ENCODE measurements at regions not wholly inside any gene's neighbourhood (a gene's known extent, or its start where the extent isn't known, plus 50 kb on each side); places are given as distances from the start of the nearest gene placed in this dataset.
"Not testable (repeated sequence)": the region's sequence is repeated elsewhere in the genome, so short reads cannot be mapped to it uniquely, and the experiment has no call there.

DNA sequence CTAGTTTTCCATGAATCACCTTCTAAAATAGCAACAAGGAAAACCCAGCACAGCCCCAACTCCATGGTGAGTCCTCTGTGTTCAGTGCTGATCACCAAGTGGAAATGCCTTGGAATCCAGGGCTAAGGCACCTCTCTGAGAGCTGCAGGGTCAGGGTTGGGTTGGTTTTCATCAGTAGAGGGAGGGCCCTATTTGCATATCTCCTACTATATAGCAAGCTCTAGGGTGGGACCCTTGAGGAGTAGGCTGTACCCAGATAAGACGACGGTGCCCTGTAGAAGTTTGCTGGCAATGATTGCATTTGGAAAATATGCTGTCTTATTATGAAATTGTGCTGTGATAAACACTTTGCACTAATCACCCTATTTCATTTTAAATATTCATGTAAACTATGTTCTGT, 1011.8 kb downstream of the TMEM121 start:
- DNase-seq (ENCODE audit: low read depth) = no peak
- no peak overlapping the region for H3K4me3 ChIP-seq (ENCODE audit: low read depth, low read length)
- TF ChIP-seq, protein P1, sequence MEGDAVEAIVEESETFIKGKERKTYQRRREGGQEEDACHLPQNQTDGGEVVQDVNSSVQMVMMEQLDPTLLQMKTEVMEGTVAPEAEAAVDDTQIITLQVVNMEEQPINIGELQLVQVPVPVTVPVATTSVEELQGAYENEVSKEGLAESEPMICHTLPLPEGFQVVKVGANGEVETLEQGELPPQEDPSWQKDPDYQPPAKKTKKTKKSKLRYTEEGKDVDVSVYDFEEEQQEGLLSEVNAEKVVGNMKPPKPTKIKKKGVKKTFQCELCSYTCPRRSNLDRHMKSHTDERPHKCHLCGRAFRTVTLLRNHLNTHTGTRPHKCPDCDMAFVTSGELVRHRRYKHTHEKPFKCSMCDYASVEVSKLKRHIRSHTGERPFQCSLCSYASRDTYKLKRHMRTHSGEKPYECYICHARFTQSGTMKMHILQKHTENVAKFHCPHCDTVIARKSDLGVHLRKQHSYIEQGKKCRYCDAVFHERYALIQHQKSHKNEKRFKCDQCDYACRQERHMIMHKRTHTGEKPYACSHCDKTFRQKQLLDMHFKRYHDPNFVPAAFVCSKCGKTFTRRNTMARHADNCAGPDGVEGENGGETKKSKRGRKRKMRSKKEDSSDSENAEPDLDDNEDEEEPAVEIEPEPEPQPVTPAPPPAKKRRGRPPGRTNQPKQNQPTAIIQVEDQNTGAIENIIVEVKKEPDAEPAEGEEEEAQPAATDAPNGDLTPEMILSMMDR (IDR thresholded peaks at IDR 0.05; ENCODE audit: insufficient read depth, low read length) = no peak

DNA sequence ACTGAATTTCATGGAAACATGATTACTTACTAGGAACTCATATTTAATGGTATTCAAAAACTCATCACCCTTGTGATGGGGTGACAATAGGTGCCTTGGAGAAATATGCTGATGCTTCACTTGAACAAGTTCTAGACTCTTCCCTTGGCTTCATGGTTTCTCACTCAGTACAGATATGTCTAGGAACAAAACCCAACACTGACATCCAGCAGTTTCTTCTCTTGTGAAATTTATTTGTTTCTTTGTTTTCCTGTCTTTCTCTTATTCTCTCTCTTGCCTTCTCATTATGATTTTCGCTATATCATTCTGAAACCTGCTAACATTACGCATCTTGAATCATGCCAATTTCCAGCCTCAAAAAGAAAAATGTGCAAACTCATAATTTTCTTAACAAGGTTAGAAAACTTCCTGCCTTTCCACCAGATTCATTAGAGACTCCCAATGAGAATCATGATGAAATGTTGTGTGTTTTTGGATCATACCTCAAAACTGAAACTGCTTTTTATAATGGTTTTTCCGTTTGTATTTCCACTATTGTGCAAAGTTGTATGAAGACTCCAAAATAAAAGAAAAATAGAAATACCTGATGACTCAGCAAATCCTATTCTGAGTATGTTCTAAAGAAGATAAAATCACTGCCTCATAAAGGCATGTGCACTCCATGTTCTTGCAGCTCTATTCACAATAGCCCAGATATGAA, 1021.5 kb downstream of the TMEM121 start:
- TF ChIP-seq, protein P1 (IDR thresholded peaks at IDR 0.05; ENCODE audit: insufficient read depth, low read length) = no peak
- no peak for DNase-seq (ENCODE audit: low read depth)
- no peak overlapping the region for H3K4me3 ChIP-seq (ENCODE audit: low read depth, low read length)

DNA sequence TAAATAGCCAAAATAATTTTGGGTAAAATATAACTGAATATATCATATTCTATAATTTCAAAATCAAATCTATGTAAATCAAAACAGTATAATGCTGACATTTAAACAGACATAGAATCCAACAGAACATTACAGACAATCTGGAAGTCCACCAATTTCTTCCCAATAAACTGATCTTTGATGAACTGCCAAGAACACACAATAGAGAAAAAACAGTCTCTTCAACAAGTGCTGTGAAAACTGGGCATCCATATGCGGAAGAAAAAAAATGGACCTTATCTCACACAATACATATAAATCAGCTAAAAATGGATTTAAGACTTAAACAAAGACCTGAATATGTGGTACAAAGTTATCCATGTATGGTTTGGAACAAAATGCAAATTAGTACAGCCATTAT, 1022.7 kb downstream of the TMEM121 start:
- DNase-seq (ENCODE audit: low read depth) = no peak
- no peak overlapping the region for H3K4me3 ChIP-seq (ENCODE audit: low read depth, low read length)

GRCh38 chr14:106551265-106551664, 1024.9 kb downstream of the TMEM121 start:
- no peak for DNase-seq (ENCODE audit: low read depth)
- H3K4me3 ChIP-seq (ENCODE audit: low read depth, low read length) = no peak overlapping the region
- TF ChIP-seq, protein P1 (IDR thresholded peaks at IDR 0.05; ENCODE audit: insufficient read depth, low read length) = no peak

More for the DNA sequence above, 1022.7 kb downstream of the TMEM121 start:
- TF ChIP-seq, protein P1 (IDR thresholded peaks at IDR 0.05; ENCODE audit: insufficient read depth, low read length) = no peak

GRCh38 chr14:106556211-106556610, 1029.8 kb downstream of the TMEM121 start:
- H3K4me3 ChIP-seq (ENCODE audit: low read depth, low read length); DNase-seq (ENCODE audit: low read depth): not testable (repeated sequence)

GRCh38 chr14:106556665-106557289, 1030.4 kb downstream of the TMEM121 start:
- TF ChIP-seq, protein P1 (IDR thresholded peaks at IDR 0.05; ENCODE audit: insufficient read depth, low read length) = peak; percentile 26
- no peak overlapping the region for H3K4me3 ChIP-seq (ENCODE audit: low read depth, low read length)
- DNase-seq (ENCODE audit: low read depth) = no peak

- no peak for DNase-seq (ENCODE audit: low read depth)
- H3K4me3 ChIP-seq (ENCODE audit: low read depth, low read length) = no peak overlapping the region
- TF ChIP-seq, protein P1 (IDR thresholded peaks at IDR 0.05; ENCODE audit: insufficient read depth, low read length) = no peak
These were observed 1036.1 kb downstream of the TMEM121 start for GRCh38 chr14:106562451-106562850.
